ENCODE measurements at regions not wholly inside any gene's neighbourhood (a gene's known extent, or its start where the extent isn't known, plus 50 kb on each side); places are given as distances from the start of the nearest gene placed in this dataset.

GRCh38 chr9:89993678-89994630 is 389.1 kb downstream of the GADD45G start:
- Mint-ChIP-seq H3K27ac (ENCODE audit: unreplicated experiment) (no peak overlapping the region), H3K36me3 (ENCODE audit: low read depth, unreplicated experiment) (no peaks in the 10 kb centered on the region), H3K4me3 (ENCODE audit: unreplicated experiment) (no peak overlapping the region), H3K27me3 (ENCODE audit: unreplicated experiment) (peaks cover 6% of the 10 kb centered on the region), H3K9me3 (ENCODE audit: unreplicated experiment) (no peaks in the 10 kb centered on the region), H3K4me1 (ENCODE audit: unreplicated experiment) (no peaks in the 10 kb centered on the region)
- no peak for DNase-seq (ENCODE audit: low spot score)
- no peak for TF ChIP-seq CTCF (IDR thresholded peaks at IDR 0.05; ENCODE audit: unreplicated experiment)

GRCh38 chr9:89994988-89995613 is 390.3 kb downstream of the GADD45G start:
- Mint-ChIP-seq H3K9me3 (ENCODE audit: unreplicated experiment) (no peaks in the 10 kb centered on the region), H3K4me1 (ENCODE audit: unreplicated experiment) (peaks cover 4% of the 10 kb centered on the region), H3K27ac (ENCODE audit: unreplicated experiment) (no peak overlapping the region), H3K27me3 (ENCODE audit: unreplicated experiment) (peaks cover 6% of the 10 kb centered on the region), H3K36me3 (ENCODE audit: low read depth, unreplicated experiment) (no peaks in the 10 kb centered on the region), H3K4me3 (ENCODE audit: unreplicated experiment) (no peak overlapping the region)
- no peak for DNase-seq (ENCODE audit: low spot score)
- TF ChIP-seq CTCF (IDR thresholded peaks at IDR 0.05; ENCODE audit: unreplicated experiment), result no peak

GRCh38 chr9:89996116-89996515 is 391.3 kb downstream of the GADD45G start:
- peaks cover 10% of the 10 kb centered on the region for H3K4me1 Mint-ChIP-seq (ENCODE audit: unreplicated experiment)
- no peak for DNase-seq (ENCODE audit: low spot score)
- no peak overlapping the region for H3K4me3 Mint-ChIP-seq (ENCODE audit: unreplicated experiment)
- no peak for TF ChIP-seq CTCF (IDR thresholded peaks at IDR 0.05; ENCODE audit: unreplicated experiment)
- no peaks in the 10 kb centered on the region for H3K9me3 Mint-ChIP-seq (ENCODE audit: unreplicated experiment)
- H3K36me3 Mint-ChIP-seq (ENCODE audit: low read depth, unreplicated experiment), result no peaks in the 10 kb centered on the region
- H3K27ac Mint-ChIP-seq (ENCODE audit: unreplicated experiment), result no peak overlapping the region
- H3K27me3 Mint-ChIP-seq (ENCODE audit: unreplicated experiment), result peaks cover 6% of the 10 kb centered on the region

GRCh38 chr9:89996773-89997172 is 392.0 kb downstream of the GADD45G start:
- no peaks in the 10 kb centered on the region for H3K9me3 Mint-ChIP-seq (ENCODE audit: unreplicated experiment)
- no peaks in the 10 kb centered on the region for H3K36me3 Mint-ChIP-seq (ENCODE audit: low read depth, unreplicated experiment)
- peak; percentile 6 for DNase-seq (ENCODE audit: low spot score)
- H3K4me1 Mint-ChIP-seq (ENCODE audit: unreplicated experiment), result peaks cover 11% of the 10 kb centered on the region
- no peak overlapping the region for H3K4me3 Mint-ChIP-seq (ENCODE audit: unreplicated experiment)
- TF ChIP-seq CTCF (IDR thresholded peaks at IDR 0.05; ENCODE audit: unreplicated experiment), result no peak
- H3K27me3 Mint-ChIP-seq (ENCODE audit: unreplicated experiment), result peaks cover 6% of the 10 kb centered on the region
- no peak overlapping the region for H3K27ac Mint-ChIP-seq (ENCODE audit: unreplicated experiment)

GRCh38 chr9:89998633-89999032 is 393.8 kb downstream of the GADD45G start:
- Mint-ChIP-seq H3K27me3 (ENCODE audit: unreplicated experiment) (peaks cover 6% of the 10 kb centered on the region), H3K9me3 (ENCODE audit: unreplicated experiment) (no peaks in the 10 kb centered on the region), H3K27ac (ENCODE audit: unreplicated experiment) (no peak overlapping the region), H3K4me3 (ENCODE audit: unreplicated experiment) (no peak overlapping the region), H3K36me3 (ENCODE audit: low read depth, unreplicated experiment) (no peaks in the 10 kb centered on the region), H3K4me1 (ENCODE audit: unreplicated experiment) (peaks cover 15% of the 10 kb centered on the region)
- DNase-seq (ENCODE audit: low spot score), result no peak
- no peak for TF ChIP-seq CTCF (IDR thresholded peaks at IDR 0.05; ENCODE audit: unreplicated experiment)

Measured in endothelial cell (in vitro differentiated cells).